OCI-LY7 (cell line): ENCODE measurements at regions not wholly inside any gene's neighbourhood (a gene's known extent, or its start where the extent isn't known, plus 50 kb on each side); places are given as distances from the start of the nearest gene placed in this dataset.

ENCODE experiments used
- EZH2phosphoT487 ChIP-seq: fragments of 200-600 bp; sonication (generic); IDR thresholded peaks from 2 replicates; pipeline ENCODE4 v1.6.1; 2018; ENCODE audit warnings: low read depth, borderline replicate concordance, mild to moderate bottlenecking, mixed run types, antibody characterized with exemption, low read length, moderate library complexity, mixed read lengths
- TF ChIP-seq, protein P1 (sequence below): fragments of 200-600 bp; sonication (generic); conservative IDR thresholded peaks from 2 replicates; pipeline ENCODE4 v1.5.1; 2014; ENCODE audit warnings: mild to moderate bottlenecking, antibody characterized with exemption, low read length, moderate library complexity, mixed read lengths

DNA sequence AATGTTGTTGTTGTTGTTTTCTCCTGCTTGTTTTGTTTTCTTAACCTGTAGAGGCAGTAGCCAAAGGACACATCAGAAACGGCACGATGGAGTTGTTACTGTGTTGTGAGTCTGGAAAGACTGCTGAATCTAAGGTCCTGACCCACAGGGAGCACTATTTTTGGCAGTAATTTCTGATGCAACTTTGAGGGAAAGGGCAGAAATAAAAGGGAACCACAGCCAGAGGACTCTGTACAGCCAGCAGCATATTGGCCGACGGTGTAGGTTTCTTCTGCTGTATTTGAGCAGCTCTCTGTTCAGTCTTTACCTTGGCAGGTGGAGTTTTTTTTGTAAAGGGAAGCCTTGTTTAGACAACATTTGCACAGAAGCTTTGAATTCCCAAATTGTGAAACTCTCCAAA is 203.0 kb upstream of the GPR101 start:
- TF ChIP-seq, protein P1, sequence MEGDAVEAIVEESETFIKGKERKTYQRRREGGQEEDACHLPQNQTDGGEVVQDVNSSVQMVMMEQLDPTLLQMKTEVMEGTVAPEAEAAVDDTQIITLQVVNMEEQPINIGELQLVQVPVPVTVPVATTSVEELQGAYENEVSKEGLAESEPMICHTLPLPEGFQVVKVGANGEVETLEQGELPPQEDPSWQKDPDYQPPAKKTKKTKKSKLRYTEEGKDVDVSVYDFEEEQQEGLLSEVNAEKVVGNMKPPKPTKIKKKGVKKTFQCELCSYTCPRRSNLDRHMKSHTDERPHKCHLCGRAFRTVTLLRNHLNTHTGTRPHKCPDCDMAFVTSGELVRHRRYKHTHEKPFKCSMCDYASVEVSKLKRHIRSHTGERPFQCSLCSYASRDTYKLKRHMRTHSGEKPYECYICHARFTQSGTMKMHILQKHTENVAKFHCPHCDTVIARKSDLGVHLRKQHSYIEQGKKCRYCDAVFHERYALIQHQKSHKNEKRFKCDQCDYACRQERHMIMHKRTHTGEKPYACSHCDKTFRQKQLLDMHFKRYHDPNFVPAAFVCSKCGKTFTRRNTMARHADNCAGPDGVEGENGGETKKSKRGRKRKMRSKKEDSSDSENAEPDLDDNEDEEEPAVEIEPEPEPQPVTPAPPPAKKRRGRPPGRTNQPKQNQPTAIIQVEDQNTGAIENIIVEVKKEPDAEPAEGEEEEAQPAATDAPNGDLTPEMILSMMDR: no peak
- no peak for TF ChIP-seq EZH2phosphoT487
